Retina (tissue), 1 donor: ENCODE measurements at regions not wholly inside any gene's neighbourhood (a gene's known extent, or its start where the extent isn't known, plus 50 kb on each side); places are given as distances from the start of the nearest gene placed in this dataset.
"Not testable (repeated sequence)": the region's sequence is repeated elsewhere in the genome, so short reads cannot be mapped to it uniquely, and the experiment has no call there.

Experiments
- DNase-seq: peaks from one replicate; pipeline ENCODE4 v3.0.0-alpha.2; 2016

DNA sequence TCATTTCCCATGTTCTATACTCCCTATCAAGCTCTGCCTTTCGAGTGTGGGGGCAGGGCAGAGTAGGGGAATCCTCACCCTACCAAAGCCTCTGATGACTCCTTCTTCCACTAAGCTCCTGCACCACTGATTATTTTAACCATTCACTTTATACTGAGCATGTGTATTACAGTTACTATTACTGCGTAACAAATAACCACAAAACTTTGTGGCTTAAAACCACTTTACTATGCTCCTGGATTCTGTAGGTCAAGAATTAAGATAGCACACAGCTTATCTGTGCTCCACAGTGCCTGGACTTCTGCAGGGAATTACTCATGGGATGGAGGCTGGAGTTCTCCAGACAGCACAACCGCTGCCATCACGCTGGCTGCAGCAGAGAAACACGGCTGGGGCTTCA lies 117.4 kb upstream of the DNAJC10 start:
- no peak for DNase-seq

- DNase-seq: no peak
Measured at GRCh38 chr2:182605166-182605565, 110.9 kb upstream of the DNAJC10 start.

- DNase-seq: no peak
Measured at GRCh38 chr2:182606728-182607681, 109.1 kb upstream of the DNAJC10 start.

DNA sequence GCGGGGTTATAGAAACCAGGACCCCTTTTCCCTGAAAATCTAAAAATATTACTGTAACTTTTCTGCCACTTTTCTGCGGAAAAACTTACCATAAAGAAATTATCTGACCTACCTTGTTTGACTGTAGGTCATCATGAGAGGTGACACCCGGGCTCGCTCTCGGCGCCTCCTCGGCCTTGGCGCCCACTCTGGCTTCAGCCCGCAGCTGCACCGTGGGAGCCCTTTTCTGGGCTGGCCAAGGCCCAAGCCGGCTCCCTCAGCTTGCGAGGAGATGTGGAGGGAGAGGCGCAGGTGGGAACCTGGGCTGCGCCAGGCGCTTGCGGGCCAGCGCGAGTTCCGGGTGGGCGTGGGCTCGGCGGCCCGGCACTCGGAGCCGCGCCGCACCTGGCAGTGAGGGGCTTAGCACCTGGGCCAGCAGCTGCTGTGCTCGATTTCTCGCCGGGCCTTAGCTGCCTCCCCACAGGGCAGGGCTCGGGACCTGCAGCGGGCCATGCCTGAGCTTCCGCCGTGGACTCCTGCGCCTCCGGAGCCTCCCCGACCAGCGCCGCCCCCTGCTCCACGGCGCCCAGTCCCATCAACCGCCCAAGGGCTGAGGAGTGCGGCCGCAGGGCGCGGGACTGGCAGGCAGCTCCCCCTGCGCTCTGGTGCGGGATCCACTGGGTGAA lies 107.7 kb upstream of the DNAJC10 start:
- no peak for DNase-seq

DNA sequence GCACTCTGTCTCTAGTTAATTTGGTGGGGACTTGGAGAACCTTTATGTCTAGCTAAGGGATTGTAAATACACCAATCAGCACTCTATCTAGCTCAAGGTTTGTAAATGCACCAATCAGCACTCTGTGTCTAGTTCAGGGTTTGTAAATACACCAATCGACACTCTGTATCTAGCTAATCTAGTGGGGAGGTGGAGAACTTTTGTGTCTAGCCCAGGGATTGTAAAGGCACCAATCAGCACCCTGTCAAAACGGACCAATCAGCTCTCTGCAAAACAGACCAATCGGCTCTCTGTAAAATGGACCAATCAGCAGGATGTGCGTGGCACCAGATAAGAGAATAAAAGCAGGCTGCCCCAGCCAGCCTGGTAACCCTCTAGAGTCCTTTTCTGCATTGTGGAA lies 107.1 kb upstream of the DNAJC10 start:
- not testable (repeated sequence) for DNase-seq

GRCh38 chr2:182610231-182610630 lies 105.8 kb upstream of the DNAJC10 start:
- no peak for DNase-seq

GRCh38 chr2:182611009-182611408 lies 105.0 kb upstream of the DNAJC10 start:
- DNase-seq: no peak

GRCh38 chr2:182615036-182615435 lies 101.0 kb upstream of the DNAJC10 start:
- DNase-seq: no peak

GRCh38 chr2:182616471-182617393 lies 99.3 kb upstream of the DNAJC10 start:
- DNase-seq: no peak

DNA sequence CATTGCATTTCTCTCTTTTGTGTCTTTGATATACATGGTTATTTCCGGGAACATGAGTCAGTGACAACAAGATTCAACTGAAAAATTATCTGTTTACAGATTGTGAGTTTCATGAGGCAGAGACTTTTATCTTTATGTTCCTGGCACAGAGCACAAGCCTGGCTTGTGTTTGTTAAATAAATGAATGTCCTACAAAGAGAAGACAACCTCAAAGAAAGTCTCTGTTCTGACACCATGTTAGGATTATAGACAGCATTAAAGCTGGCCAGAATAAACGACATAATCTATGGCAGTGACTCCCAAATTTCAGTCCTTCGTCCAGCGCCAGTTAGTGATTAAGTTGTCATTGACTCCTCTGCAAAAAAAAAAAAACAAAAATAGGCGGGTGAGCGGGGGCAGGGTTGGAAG lies 97.4 kb upstream of the DNAJC10 start:
- DNase-seq: no peak

DNA sequence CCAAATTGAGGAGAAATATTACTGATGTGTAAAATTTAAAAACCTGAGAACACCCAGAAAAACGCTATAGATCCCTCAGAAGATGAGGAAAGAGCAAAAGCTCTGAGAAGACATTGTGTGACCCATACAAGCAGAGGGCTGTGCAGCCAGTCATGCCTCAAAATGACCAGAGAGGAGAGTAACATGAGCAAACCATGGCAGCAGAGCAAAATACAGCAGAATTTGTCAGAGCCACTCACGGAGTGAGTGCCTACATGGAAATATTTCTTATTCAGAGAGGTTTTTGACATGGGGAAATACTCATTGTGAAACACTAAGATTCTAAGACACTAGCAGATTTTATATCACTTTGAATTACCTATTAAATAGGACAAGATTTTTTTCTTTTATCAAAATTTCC lies 96.8 kb upstream of the DNAJC10 start:
- DNase-seq: no peak

- no peak for DNase-seq
Measured at GRCh38 chr2:182621191-182621590, 94.9 kb upstream of the DNAJC10 start.

- DNase-seq: no peak
Measured at GRCh38 chr2:182621810-182622209, 94.2 kb upstream of the DNAJC10 start.

- DNase-seq: no peak
Measured at GRCh38 chr2:182622231-182622630, 93.8 kb upstream of the DNAJC10 start.

- DNase-seq: no peak
Measured at GRCh38 chr2:182625814-182626213, 90.2 kb upstream of the DNAJC10 start.

GRCh38 chr2:182628916-182629315 lies 87.1 kb upstream of the DNAJC10 start:
- DNase-seq: no peak

GRCh38 chr2:182630207-182630606 lies 85.8 kb upstream of the DNAJC10 start:
- DNase-seq: no peak

DNA sequence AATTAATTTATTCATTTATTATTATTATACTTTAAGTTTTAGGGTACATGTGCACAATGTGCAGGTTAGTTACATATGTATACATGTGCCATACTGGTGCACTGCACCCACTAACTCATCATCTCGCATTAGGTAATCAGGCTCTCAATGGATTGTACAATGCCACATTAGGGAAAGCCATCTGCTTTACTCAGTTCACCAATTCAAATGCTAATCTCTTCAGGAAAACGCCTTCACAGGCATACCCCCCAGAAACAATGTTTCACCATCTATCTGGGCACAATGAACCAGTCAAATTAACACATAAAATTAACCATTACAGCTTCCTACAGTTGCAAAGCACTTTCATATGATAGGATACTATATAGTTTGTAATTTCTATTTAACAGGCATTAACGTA lies 84.8 kb upstream of the DNAJC10 start:
- no peak for DNase-seq

DNA sequence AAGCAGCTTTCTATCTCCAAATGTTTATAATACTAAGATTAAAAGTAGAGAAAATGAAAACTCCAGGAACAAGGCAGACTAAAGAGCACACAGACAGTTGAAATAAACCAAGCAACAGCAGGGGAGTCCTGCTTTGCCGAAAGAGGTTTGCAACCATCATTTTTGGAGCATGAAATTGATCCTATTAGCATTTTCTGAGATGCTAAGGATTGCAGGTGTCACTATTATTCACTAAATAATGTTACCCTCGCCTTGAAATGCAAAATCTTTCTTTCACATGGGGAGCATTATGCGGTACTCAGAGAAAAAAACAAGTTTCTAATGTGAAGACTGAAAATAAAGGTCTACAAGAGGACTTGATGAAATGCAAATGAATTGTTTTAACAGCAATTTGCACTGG lies 81.7 kb upstream of the DNAJC10 start:
- DNase-seq: no peak

GRCh38 chr2:182636699-182637098 lies 79.4 kb upstream of the DNAJC10 start:
- DNase-seq: no peak

- no peak for DNase-seq
Measured at GRCh38 chr2:182638667-182639066, 77.4 kb upstream of the DNAJC10 start.

- DNase-seq: no peak
Measured at GRCh38 chr2:182639971-182640370, 76.1 kb upstream of the DNAJC10 start.

- DNase-seq: no peak
Measured at GRCh38 chr2:182642328-182642727, 73.7 kb upstream of the DNAJC10 start.
